NCI-H2227 (cell line): ENCODE measurements at regions not wholly inside any gene's neighbourhood (a gene's known extent, or its start where the extent isn't known, plus 50 kb on each side); places are given as distances from the start of the nearest gene placed in this dataset.
"Not testable (repeated sequence)": the region's sequence is repeated elsewhere in the genome, so short reads cannot be mapped to it uniquely, and the experiment has no call there.

Source experiments
- DNase-seq: peaks from one replicate; lab custom pipeline; 2025; ENCODE audit not compliant: unreplicated experiment; lab: John Stamatoyannopoulos, UW

- no peak for DNase-seq
Observed at GRCh38 chr14:82655770-82656169, 1122.1 kb upstream of the SEL1L start.

- DNase-seq, result no peak
Observed at GRCh38 chr14:82657186-82657675, 1123.6 kb upstream of the SEL1L start.

GRCh38 chr14:82661258-82661657 is 1127.6 kb upstream of the SEL1L start:
- DNase-seq, result no peak

GRCh38 chr14:82667006-82667405 is 1133.4 kb upstream of the SEL1L start:
- no peak for DNase-seq

- DNase-seq, result no peak
Observed at GRCh38 chr14:82667501-82667900, 1133.8 kb upstream of the SEL1L start.

GRCh38 chr14:82676403-82676802 is 1142.8 kb upstream of the SEL1L start:
- no peak for DNase-seq

- DNase-seq, result no peak
Observed at GRCh38 chr14:82689948-82690347, 1156.3 kb upstream of the SEL1L start.

- not testable (repeated sequence) for DNase-seq
Observed at GRCh38 chr14:82691191-82691590, 1157.5 kb upstream of the SEL1L start.

- DNase-seq, result no peak
Observed at GRCh38 chr14:82694820-82695219, 1161.2 kb upstream of the SEL1L start.

GRCh38 chr14:82704218-82704617 is 1170.6 kb upstream of the SEL1L start:
- no peak for DNase-seq

- DNase-seq, result no peak
Observed at GRCh38 chr14:82710267-82710841, 1176.7 kb upstream of the SEL1L start.

- DNase-seq, result no peak
Observed at GRCh38 chr14:82719617-82720016, 1186.0 kb upstream of the SEL1L start.

- DNase-seq, result no peak
Observed at GRCh38 chr14:82720431-82720830, 1186.8 kb upstream of the SEL1L start.

- DNase-seq, result no peak
Observed at GRCh38 chr14:82720946-82721345, 1187.3 kb upstream of the SEL1L start.

GRCh38 chr14:82724316-82724715 is 1190.7 kb upstream of the SEL1L start:
- no peak for DNase-seq

- DNase-seq, result no peak
Observed at GRCh38 chr14:82725213-82725612, 1191.6 kb upstream of the SEL1L start.

GRCh38 chr14:82731526-82731925 is 1197.9 kb upstream of the SEL1L start:
- DNase-seq, result no peak

GRCh38 chr14:82740547-82740946 is 1206.9 kb upstream of the SEL1L start:
- no peak for DNase-seq

- DNase-seq, result no peak
Observed at GRCh38 chr14:82755476-82755875, 1221.8 kb upstream of the SEL1L start.

- DNase-seq, result no peak
Observed at GRCh38 chr14:82755923-82756322, 1222.3 kb upstream of the SEL1L start.

- no peak for DNase-seq
Observed at GRCh38 chr14:82757776-82758175, 1224.1 kb upstream of the SEL1L start.

- DNase-seq, result no peak
Observed at GRCh38 chr14:82759656-82760055, 1226.0 kb upstream of the SEL1L start.

GRCh38 chr14:82766123-82766522 is 1232.5 kb upstream of the SEL1L start:
- DNase-seq, result no peak
